K562 (cell line): ENCODE measurements at regions not wholly inside any gene's neighbourhood (a gene's known extent, or its start where the extent isn't known, plus 50 kb on each side); places are given as distances from the start of the nearest gene placed in this dataset.
A peak's percentile ranks its signal among the peaks of the same experiment; 100 is the strongest.

Experiments used
- ATAC-seq: fragments of 200-7000 bp; cut with Tn5 transposase; 3 replicates; pipeline ENCODE4 v1.9.1; 2020; ENCODE audit warnings: moderate library complexity
- BruUV-seq: library from RNA; stranded (reverse); fragments of 400-500 nt; replicated peaks from 2 replicates; lab custom pipeline; 2021; lab: Mats Ljungman, UMichigan
- CTCF ChIA-PET: fragments of 300-600 bp; formaldehyde crosslinking; extraction: SDS; loops from one replicate; lab custom pipeline; 2021; ENCODE audit warnings: low intra/inter-chr PET ratio; lab: Yijun Ruan, JAX
- POLR2A ChIA-PET: fragments of 300-600, 350-650 bp; sonication (Branson Sonifier 250); formaldehyde crosslinking; extraction: SDS; loops from one replicate; lab custom pipeline; 2021; ENCODE audit warnings: antibody characterized with exemption, inconsistent platforms; lab: Yijun Ruan, JAX
- DNase-seq, 4 experiments: peaks; one replicate each; pipeline versions ENCODE4 v3.0.0 to v3.0.0-alpha.2; 2011 to 2018; ENCODE audit warnings: low spot score in 3 of 4, mixed read lengths in 3 of 4; ENCODE audit errors: extremely low read depth in 1 of 4
- FAIRE-seq: peaks from 2 replicates; lab custom pipeline; 2011; peaks lifted over from hg19 to GRCh38; lab: Jason Lieb, UNC
- H2AFZ ChIP-seq: 2 replicates; pipeline ENCODE4 v1.6.0; 2011; ENCODE audit warnings: low read depth, low read length, control low read depth, inconsistent platforms
- H3K27ac ChIP-seq: fragments of 200-600 bp; 3 replicates; pipeline ENCODE4 v1.8.0; 2011; ENCODE audit warnings: low read depth, mild to moderate bottlenecking, control low read depth, inconsistent platforms, low read length, moderate library complexity, mixed read lengths; ENCODE audit errors: extremely low read depth
- H3K27me3 ChIP-seq, 2 experiments: fragments of 300-600 bp in 1 of 2; 2 replicates in 1 of 2; 3 replicates in 1 of 2; pipeline versions ENCODE4 v1.6.0 to v1.8.0; 2011; ENCODE audit warnings: inconsistent platforms in 2 of 2, low read length in 2 of 2, mild to moderate bottlenecking in 1 of 2, mixed read lengths in 1 of 2, moderate library complexity in 1 of 2; ENCODE audit not compliant: control insufficient read depth in 2 of 2, insufficient read depth in 2 of 2
- H3K36me3 ChIP-seq: fragments of 300-600 bp; 3 replicates; pipeline ENCODE4 v1.8.0; 2011; ENCODE audit warnings: mild to moderate bottlenecking, low read length, inconsistent platforms; ENCODE audit not compliant: control insufficient read depth, insufficient read depth
- H3K4me1 ChIP-seq, 2 experiments: fragments of 200-600 bp in 1 of 2; replicated peaks in 1 of 2; 2 replicates in 1 of 2; 3 replicates in 1 of 2; pipeline versions ENCODE4 v1.5.1 to v1.8.0; 2011; ENCODE audit warnings: inconsistent platforms in 2 of 2, low read length in 2 of 2, mild to moderate bottlenecking in 1 of 2, mixed read lengths in 1 of 2, moderate library complexity in 1 of 2; ENCODE audit not compliant: control insufficient read depth in 2 of 2, insufficient read depth in 2 of 2
- H3K4me2 ChIP-seq: 2 replicates; pipeline ENCODE4 v1.6.1; 2011; ENCODE audit warnings: low read length, control low read depth, inconsistent platforms, mixed read lengths; ENCODE audit not compliant: insufficient read depth
- H3K4me3 ChIP-seq: fragments of 200-600 bp; sonication (generic), shearing (Covaris generic); 2 replicates; pipeline ENCODE4 v1.5.1; 2016; ENCODE audit warnings: control low read depth, inconsistent platforms
- H3K79me2 ChIP-seq: fragments of 200-600 bp; 3 replicates; pipeline ENCODE4 v1.8.0; 2011; ENCODE audit warnings: low read length, inconsistent platforms; ENCODE audit not compliant: control insufficient read depth, insufficient read depth
- H3K9ac ChIP-seq, 2 experiments: 2 replicates each; pipeline versions ENCODE4 v1.6.0 to v1.6.1; 2011; ENCODE audit warnings: low read depth in 2 of 2, low read length in 2 of 2, control low read depth in 1 of 2, inconsistent platforms in 1 of 2, mild to moderate bottlenecking in 1 of 2, mixed read lengths in 1 of 2; ENCODE audit not compliant: insufficient read depth in 1 of 2
- H3K9me1 ChIP-seq: one replicate; pipeline ENCODE4 v1.6.0; 2011; ENCODE audit warnings: inconsistent platforms, mild to moderate bottlenecking, low read length, moderate library complexity; ENCODE audit not compliant: control insufficient read depth, insufficient read depth
- H3K9me3 ChIP-seq: replicated peaks from 2 replicates; pipeline ENCODE4 v1.5.1; 2011; ENCODE audit warnings: low read depth, low read length, inconsistent platforms; ENCODE audit not compliant: control insufficient read depth, insufficient read depth
- H4K20me1 ChIP-seq: replicated peaks from 2 replicates; pipeline ENCODE4 v1.6.1; 2011; ENCODE audit warnings: low read length, inconsistent platforms, mixed read lengths; ENCODE audit not compliant: control insufficient read depth, insufficient read depth
- ETV5 ChIP-seq: sonication (generic); formaldehyde crosslinking; IDR thresholded peaks from 2 replicates; pipeline ENCODE4 v1.4.0; 2020; ENCODE audit warnings: low read depth, mild to moderate bottlenecking, missing genetic modification reagents
- IRF2 ChIP-seq: sonication (generic); formaldehyde crosslinking; IDR thresholded peaks from 2 replicates; pipeline ENCODE4 v1.8.1; 2022; ENCODE audit warnings: mild to moderate bottlenecking, missing genetic modification reagents
- RAD21 ChIP-seq, 2 experiments: fragments of 250-450 bp in 1 of 2; fragments of 450-650 bp in 1 of 2; sonication (Bioruptor Pico) in 1 of 2; formaldehyde crosslinking in 1 of 2; IDR thresholded peaks in 1 of 2; conservative IDR thresholded peaks in 1 of 2; 2 replicates each; pipeline versions ENCODE4 v1.4.0 to v1.8.0; 2020 to 2022; ENCODE audit warnings: mild to moderate bottlenecking in 2 of 2, moderate library complexity in 1 of 2
- ZNF217 ChIP-seq: sonication (generic); formaldehyde crosslinking; IDR thresholded peaks from 2 replicates; pipeline ENCODE4 v1.8.0; 2022; ENCODE audit warnings: mild to moderate bottlenecking, missing genetic modification reagents
- ZNF561 ChIP-seq: fragments of 450-650 bp; formaldehyde crosslinking; conservative IDR thresholded peaks from 2 replicates; pipeline ENCODE4 v1.4.0; 2020; ENCODE audit warnings: mild to moderate bottlenecking, moderate library complexity
- WGBS: fragments of 100-300 bp; shearing (Covaris generic); methylation state at CpG from one replicate; pipeline ENCODE4 v1.1.6; 2016; ENCODE audit warnings: low coverage, mixed read lengths; ENCODE audit not compliant: insufficient coverage; ENCODE audit errors: missing lambda C conversion rate; 5-methylcytosine and 5-hydroxymethylcytosine counted together
- in situ Hi-C: fragments of 300-500 bp; cut with MboI; formaldehyde crosslinking; loops from 4 replicates; pipeline ENCODE4 v1.15.0; 2018; ENCODE audit warnings: inconsistent platforms, mixed read lengths
- intact Hi-C: fragments of 100-400 bp; cut with micrococcal nuclease; formaldehyde crosslinking; loops from 2 replicates; pipeline ENCODE4 v1.14.2; 2022
- TF ChIP-seq, protein P1 (sequence below), 3 experiments: IDR thresholded peaks in 2 of 3; conservative IDR thresholded peaks in 1 of 3; 2 replicates each; pipeline ENCODE4 v1.5.1; 2011 to 2012; ENCODE audit warnings: low read length in 3 of 3, mild to moderate bottlenecking in 3 of 3, control low read depth in 2 of 3, improper control_type of control experiment in 1 of 3, inconsistent platforms in 1 of 3, low read depth in 1 of 3, mixed read lengths in 1 of 3, moderate library complexity in 1 of 3; ENCODE audit not compliant: insufficient read depth in 2 of 3
- TF ChIP-seq, protein P2 (sequence below): sonication (generic); formaldehyde crosslinking; IDR thresholded peaks from 2 replicates; pipeline ENCODE4 v1.8.0; 2023; ENCODE audit warnings: mild to moderate bottlenecking, missing genetic modification reagents
- TF ChIP-seq, protein P3 (sequence below): fragments of 450-650 bp; IDR thresholded peaks from 2 replicates; pipeline ENCODE4 v1.6.1; 2017; ENCODE audit warnings: antibody characterized with exemption

DNA sequence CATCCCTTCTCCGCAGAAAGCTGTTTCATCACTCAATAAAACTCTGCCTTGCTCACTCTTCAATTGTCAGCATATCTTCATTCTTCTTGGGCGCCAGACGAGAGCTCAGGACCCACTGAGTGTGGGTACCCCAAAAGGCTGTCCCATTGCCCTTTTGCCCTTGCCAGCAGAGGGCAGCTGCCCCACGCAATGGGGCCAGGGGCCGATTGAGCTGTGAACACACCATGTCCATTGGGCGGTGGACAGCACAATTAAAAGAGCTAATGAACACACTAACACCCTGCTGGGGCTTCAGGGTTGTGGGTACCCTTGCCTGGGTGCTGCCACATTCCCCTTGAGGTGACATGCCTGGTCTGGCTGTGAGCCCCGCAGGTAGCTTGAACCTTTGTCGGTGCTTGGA is 487.2 kb upstream of the NUDT12 start:
- POLR2A ChIA-PET = interaction anchor here (0.9 kb wide), 1 partner anchor 110 kb away, joined by 3 read pairs; no protein-coding TSS in a partner anchor
- no TSS peak for BruUV-seq
- intact Hi-C loops = loop anchor here (2.0 kb wide), 1 partner anchor 129 kb away; no protein-coding TSS in a partner anchor

More for the DNA sequence above, 487.2 kb upstream of the NUDT12 start:
- in situ Hi-C loops = no loop called here
- Histone ChIP-seq H3K9me3 (no peaks in the 10 kb centered on the region), H3K9me1 (no peaks in the 10 kb centered on the region), H3K36me3 (no peaks in the 10 kb centered on the region), H3K4me1 (no peaks in the 10 kb centered on the region; a peak in 1 of 5 replicates), H3K9ac (no peak overlapping the region), H3K4me2 (no peak overlapping the region), H3K79me2 (no peaks in the 10 kb centered on the region), H3K27me3 (peaks cover 0 to 7% of the 10 kb centered on the region in 2 experiments; a peak in 2 of 5 replicates), H3K4me3 (no peak overlapping the region), H4K20me1 (no peaks in the 10 kb centered on the region), H2AFZ (no peak overlapping the region), H3K27ac (no peak overlapping the region)
- FAIRE-seq (no peak), ATAC-seq (peak; percentile 60), DNase-seq (no peak)
- WGBS = 6% methylated on average over 8 of the region's 8 CpGs
- TF ChIP-seq, protein P1, sequence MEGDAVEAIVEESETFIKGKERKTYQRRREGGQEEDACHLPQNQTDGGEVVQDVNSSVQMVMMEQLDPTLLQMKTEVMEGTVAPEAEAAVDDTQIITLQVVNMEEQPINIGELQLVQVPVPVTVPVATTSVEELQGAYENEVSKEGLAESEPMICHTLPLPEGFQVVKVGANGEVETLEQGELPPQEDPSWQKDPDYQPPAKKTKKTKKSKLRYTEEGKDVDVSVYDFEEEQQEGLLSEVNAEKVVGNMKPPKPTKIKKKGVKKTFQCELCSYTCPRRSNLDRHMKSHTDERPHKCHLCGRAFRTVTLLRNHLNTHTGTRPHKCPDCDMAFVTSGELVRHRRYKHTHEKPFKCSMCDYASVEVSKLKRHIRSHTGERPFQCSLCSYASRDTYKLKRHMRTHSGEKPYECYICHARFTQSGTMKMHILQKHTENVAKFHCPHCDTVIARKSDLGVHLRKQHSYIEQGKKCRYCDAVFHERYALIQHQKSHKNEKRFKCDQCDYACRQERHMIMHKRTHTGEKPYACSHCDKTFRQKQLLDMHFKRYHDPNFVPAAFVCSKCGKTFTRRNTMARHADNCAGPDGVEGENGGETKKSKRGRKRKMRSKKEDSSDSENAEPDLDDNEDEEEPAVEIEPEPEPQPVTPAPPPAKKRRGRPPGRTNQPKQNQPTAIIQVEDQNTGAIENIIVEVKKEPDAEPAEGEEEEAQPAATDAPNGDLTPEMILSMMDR (IDR thresholded peaks at IDR 0.05 in 2 of 3, conservative IDR thresholded peaks at IDR 0.05 in 1 of 3; ENCODE audit: insufficient read depth in 2 of 3, low read depth in 1 of 3, low read length in 3 of 3) = peak in 2 of 3 experiments; percentile 3 to 17; a peak in 2 of 6 replicates
- TF ChIP-seq ZNF217 (CRISPR knock-in tag) = no peak
- no peak for TF ChIP-seq ZNF561
- TF ChIP-seq, protein P2, sequence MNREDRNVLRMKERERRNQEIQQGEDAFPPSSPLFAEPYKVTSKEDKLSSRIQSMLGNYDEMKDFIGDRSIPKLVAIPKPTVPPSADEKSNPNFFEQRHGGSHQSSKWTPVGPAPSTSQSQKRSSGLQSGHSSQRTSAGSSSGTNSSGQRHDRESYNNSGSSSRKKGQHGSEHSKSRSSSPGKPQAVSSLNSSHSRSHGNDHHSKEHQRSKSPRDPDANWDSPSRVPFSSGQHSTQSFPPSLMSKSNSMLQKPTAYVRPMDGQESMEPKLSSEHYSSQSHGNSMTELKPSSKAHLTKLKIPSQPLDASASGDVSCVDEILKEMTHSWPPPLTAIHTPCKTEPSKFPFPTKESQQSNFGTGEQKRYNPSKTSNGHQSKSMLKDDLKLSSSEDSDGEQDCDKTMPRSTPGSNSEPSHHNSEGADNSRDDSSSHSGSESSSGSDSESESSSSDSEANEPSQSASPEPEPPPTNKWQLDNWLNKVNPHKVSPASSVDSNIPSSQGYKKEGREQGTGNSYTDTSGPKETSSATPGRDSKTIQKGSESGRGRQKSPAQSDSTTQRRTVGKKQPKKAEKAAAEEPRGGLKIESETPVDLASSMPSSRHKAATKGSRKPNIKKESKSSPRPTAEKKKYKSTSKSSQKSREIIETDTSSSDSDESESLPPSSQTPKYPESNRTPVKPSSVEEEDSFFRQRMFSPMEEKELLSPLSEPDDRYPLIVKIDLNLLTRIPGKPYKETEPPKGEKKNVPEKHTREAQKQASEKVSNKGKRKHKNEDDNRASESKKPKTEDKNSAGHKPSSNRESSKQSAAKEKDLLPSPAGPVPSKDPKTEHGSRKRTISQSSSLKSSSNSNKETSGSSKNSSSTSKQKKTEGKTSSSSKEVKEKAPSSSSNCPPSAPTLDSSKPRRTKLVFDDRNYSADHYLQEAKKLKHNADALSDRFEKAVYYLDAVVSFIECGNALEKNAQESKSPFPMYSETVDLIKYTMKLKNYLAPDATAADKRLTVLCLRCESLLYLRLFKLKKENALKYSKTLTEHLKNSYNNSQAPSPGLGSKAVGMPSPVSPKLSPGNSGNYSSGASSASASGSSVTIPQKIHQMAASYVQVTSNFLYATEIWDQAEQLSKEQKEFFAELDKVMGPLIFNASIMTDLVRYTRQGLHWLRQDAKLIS (CRISPR knock-in tag) = no peak
- TF ChIP-seq, protein P3, sequence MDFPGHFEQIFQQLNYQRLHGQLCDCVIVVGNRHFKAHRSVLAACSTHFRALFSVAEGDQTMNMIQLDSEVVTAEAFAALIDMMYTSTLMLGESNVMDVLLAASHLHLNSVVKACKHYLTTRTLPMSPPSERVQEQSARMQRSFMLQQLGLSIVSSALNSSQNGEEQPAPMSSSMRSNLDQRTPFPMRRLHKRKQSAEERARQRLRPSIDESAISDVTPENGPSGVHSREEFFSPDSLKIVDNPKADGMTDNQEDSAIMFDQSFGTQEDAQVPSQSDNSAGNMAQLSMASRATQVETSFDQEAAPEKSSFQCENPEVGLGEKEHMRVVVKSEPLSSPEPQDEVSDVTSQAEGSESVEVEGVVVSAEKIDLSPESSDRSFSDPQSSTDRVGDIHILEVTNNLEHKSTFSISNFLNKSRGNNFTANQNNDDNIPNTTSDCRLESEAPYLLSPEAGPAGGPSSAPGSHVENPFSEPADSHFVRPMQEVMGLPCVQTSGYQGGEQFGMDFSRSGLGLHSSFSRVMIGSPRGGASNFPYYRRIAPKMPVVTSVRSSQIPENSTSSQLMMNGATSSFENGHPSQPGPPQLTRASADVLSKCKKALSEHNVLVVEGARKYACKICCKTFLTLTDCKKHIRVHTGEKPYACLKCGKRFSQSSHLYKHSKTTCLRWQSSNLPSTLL = no peak
- TF ChIP-seq IRF2 (CRISPR knock-in tag) = no peak
- TF ChIP-seq RAD21 (CRISPR knock-in tag; conservative IDR thresholded peaks at IDR 0.05 in 1 of 2, IDR thresholded peaks at IDR 0.05 in 1 of 2) = peak in 1 of 2 experiments; percentile 45; a peak in 2 of 4 replicates
- no peak for TF ChIP-seq ETV5 (CRISPR knock-in tag)
- CTCF ChIA-PET = no interaction called here
